ENCODE measurements at regions not wholly inside any gene's neighbourhood (a gene's known extent, or its start where the extent isn't known, plus 50 kb on each side); places are given as distances from the start of the nearest gene placed in this dataset.

DNA sequence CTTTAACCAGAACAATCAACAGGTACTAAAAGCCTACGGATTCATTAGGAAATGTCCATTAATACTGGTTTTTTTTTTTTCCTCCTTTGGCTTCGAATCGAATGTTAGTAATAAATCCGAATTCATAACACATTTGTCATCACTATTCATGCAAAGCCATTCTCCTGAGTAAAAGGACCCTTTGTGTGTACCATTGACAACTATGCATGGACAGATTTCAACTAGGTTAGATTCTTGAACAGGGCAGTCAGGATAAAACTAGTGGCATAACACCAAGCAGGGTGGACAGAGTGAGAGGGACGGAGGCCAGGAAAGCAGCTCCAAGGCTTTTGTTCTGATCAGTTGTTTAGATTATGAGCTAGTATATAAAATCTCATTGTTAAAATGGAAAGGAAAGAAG is 1722.0 kb upstream of the TENM3 start:
- no peak overlapping the region for H2AFZ ChIP-seq (ENCODE audit: control insufficient read depth, low read depth, low read length)
- ChIA-PET CTCF (no interaction called here), SMC1A (ENCODE audit: uncharacterized antibody, unreplicated experiment) (no interaction called here), RAD21 (ENCODE audit: unreplicated experiment) (no interaction called here), POLR2A (interaction anchor here (0.6 kb wide), 1 partner anchor 146 kb away, joined by 3 read pairs; no protein-coding TSS in a partner anchor)
- no peaks in the 10 kb centered on the region for H3K36me3 ChIP-seq (ENCODE audit: control insufficient read depth in 2 of 2, insufficient read depth in 2 of 2, low read length in 1 of 2)
- no peak for ATAC-seq
- intact Hi-C loops (cut with micrococcal nuclease; ENCODE audit: unreplicated experiment) (no loop called here), in situ Hi-C loops (cut with MboI) (no loop called here)
- no peaks in the 10 kb centered on the region for H3K9me3 ChIP-seq (replicated peaks; ENCODE audit: control insufficient read depth, insufficient read depth, low read length)
- no peak for DNase-seq (ENCODE audit: low read depth, low spot score)
- H3K27ac ChIP-seq (ENCODE audit: control insufficient read depth, insufficient read depth) = no peak overlapping the region
- BruUV-seq (replicated peaks) = no TSS peak
- TF ChIP-seq RUNX3 (IDR thresholded peaks at IDR 0.05; ENCODE audit: low read length) (no peak), ZNF207 (IDR thresholded peaks at IDR 0.05; ENCODE audit: borderline replicate concordance) (no peak), MTA3 (IDR thresholded peaks at IDR 0.05; ENCODE audit: borderline replicate concordance, low read length) (no peak), FOS (IDR thresholded peaks at IDR 0.05; ENCODE audit: borderline replicate concordance, extremely low read depth, insufficient read length) (no peak), JUNB (IDR thresholded peaks at IDR 0.05) (no peak), STAT3 (IDR thresholded peaks at IDR 0.05; ENCODE audit: low read depth, low read length) (no peak), ESRRA (IDR thresholded peaks at IDR 0.05; ENCODE audit: low read length) (no peak), TARDBP (IDR thresholded peaks at IDR 0.05; ENCODE audit: borderline replicate concordance) (no peak), TAF1 (IDR thresholded peaks at IDR 0.05; ENCODE audit: borderline replicate concordance, low read depth, low read length) (no peak), NFYB (IDR thresholded peaks at IDR 0.05; ENCODE audit: insufficient read depth, low read depth, low read length) (no peak), ZNF274 (IDR thresholded peaks at IDR 0.05; ENCODE audit: insufficient read depth, insufficient read length) (no peak), SUZ12 (IDR thresholded peaks at IDR 0.05; ENCODE audit: unreplicated experiment) (no peak), FOXM1 (IDR thresholded peaks at IDR 0.05; ENCODE audit: low read depth, low read length) (no peak), CBX3 (IDR thresholded peaks at IDR 0.05; ENCODE audit: borderline replicate concordance, low read depth) (no peak), SREBF2 (IDR thresholded peaks at IDR 0.05; ENCODE audit: low read length) (no peak)
- TF ChIP-seq, protein P1, sequence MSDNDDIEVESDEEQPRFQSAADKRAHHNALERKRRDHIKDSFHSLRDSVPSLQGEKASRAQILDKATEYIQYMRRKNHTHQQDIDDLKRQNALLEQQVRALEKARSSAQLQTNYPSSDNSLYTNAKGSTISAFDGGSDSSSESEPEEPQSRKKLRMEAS (IDR thresholded peaks at IDR 0.05; ENCODE audit: low read depth, low read length) = no peak
- TF ChIP-seq, protein P2, sequence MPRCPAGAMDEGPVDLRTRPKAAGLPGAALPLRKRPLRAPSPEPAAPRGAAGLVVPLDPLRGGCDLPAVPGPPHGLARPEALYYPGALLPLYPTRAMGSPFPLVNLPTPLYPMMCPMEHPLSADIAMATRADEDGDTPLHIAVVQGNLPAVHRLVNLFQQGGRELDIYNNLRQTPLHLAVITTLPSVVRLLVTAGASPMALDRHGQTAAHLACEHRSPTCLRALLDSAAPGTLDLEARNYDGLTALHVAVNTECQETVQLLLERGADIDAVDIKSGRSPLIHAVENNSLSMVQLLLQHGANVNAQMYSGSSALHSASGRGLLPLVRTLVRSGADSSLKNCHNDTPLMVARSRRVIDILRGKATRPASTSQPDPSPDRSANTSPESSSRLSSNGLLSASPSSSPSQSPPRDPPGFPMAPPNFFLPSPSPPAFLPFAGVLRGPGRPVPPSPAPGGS (IDR thresholded peaks at IDR 0.05; ENCODE audit: borderline replicate concordance, insufficient read depth, low read depth, low read length, poor library complexity, severe bottlenecking) = no peak
- TF ChIP-seq, protein P3, sequence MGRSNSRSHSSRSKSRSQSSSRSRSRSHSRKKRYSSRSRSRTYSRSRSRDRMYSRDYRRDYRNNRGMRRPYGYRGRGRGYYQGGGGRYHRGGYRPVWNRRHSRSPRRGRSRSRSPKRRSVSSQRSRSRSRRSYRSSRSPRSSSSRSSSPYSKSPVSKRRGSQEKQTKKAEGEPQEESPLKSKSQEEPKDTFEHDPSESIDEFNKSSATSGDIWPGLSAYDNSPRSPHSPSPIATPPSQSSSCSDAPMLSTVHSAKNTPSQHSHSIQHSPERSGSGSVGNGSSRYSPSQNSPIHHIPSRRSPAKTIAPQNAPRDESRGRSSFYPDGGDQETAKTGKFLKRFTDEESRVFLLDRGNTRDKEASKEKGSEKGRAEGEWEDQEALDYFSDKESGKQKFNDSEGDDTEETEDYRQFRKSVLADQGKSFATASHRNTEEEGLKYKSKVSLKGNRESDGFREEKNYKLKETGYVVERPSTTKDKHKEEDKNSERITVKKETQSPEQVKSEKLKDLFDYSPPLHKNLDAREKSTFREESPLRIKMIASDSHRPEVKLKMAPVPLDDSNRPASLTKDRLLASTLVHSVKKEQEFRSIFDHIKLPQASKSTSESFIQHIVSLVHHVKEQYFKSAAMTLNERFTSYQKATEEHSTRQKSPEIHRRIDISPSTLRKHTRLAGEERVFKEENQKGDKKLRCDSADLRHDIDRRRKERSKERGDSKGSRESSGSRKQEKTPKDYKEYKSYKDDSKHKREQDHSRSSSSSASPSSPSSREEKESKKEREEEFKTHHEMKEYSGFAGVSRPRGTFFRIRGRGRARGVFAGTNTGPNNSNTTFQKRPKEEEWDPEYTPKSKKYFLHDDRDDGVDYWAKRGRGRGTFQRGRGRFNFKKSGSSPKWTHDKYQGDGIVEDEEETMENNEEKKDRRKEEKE (IDR thresholded peaks at IDR 0.05) = no peak
- TF ChIP-seq, protein P4, sequence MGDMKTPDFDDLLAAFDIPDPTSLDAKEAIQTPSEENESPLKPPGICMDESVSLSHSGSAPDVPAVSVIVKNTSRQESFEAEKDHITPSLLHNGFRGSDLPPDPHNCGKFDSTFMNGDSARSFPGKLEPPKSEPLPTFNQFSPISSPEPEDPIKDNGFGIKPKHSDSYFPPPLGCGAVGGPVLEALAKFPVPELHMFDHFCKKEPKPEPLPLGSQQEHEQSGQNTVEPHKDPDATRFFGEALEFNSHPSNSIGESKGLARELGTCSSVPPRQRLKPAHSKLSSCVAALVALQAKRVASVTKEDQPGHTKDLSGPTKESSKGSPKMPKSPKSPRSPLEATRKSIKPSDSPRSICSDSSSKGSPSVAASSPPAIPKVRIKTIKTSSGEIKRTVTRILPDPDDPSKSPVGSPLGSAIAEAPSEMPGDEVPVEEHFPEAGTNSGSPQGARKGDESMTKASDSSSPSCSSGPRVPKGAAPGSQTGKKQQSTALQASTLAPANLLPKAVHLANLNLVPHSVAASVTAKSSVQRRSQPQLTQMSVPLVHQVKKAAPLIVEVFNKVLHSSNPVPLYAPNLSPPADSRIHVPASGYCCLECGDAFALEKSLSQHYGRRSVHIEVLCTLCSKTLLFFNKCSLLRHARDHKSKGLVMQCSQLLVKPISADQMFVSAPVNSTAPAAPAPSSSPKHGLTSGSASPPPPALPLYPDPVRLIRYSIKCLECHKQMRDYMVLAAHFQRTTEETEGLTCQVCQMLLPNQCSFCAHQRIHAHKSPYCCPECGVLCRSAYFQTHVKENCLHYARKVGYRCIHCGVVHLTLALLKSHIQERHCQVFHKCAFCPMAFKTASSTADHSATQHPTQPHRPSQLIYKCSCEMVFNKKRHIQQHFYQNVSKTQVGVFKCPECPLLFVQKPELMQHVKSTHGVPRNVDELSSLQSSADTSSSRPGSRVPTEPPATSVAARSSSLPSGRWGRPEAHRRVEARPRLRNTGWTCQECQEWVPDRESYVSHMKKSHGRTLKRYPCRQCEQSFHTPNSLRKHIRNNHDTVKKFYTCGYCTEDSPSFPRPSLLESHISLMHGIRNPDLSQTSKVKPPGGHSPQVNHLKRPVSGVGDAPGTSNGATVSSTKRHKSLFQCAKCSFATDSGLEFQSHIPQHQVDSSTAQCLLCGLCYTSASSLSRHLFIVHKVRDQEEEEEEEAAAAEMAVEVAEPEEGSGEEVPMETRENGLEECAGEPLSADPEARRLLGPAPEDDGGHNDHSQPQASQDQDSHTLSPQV (IDR thresholded peaks at IDR 0.05) = no peak
- 0% methylated on average over 5 of the region's 5 CpGs for WGBS (ENCODE audit: insufficient coverage, insufficient replicate concordance, low lambda C conversion rate, missing lambda C conversion rate)
- no peaks in the 10 kb centered on the region for H4K20me1 ChIP-seq (ENCODE audit: control insufficient read depth, insufficient read depth)
- H3K9ac ChIP-seq (ENCODE audit: control insufficient read depth, insufficient read depth, low read length) = no peak overlapping the region
- H3K4me1 ChIP-seq (ENCODE audit: control insufficient read depth, insufficient read depth, low read length) = no peaks in the 10 kb centered on the region
- no peak overlapping the region for H3K4me2 ChIP-seq (ENCODE audit: control insufficient read depth, insufficient read depth)
- no peaks in the 10 kb centered on the region for H3K27me3 ChIP-seq (replicated peaks in 1 of 2; ENCODE audit: control insufficient read depth in 2 of 2, insufficient read depth in 2 of 2, low read length in 1 of 2)
- no peak for FAIRE-seq
- H3K79me2 ChIP-seq (ENCODE audit: control insufficient read depth, insufficient read depth, low read length) = no peaks in the 10 kb centered on the region
- no peak overlapping the region for H3K4me3 ChIP-seq

All from GM12878 (cell line).